ENCODE measurements at regions not wholly inside any gene's neighbourhood (a gene's known extent, or its start where the extent isn't known, plus 50 kb on each side); places are given as distances from the start of the nearest gene placed in this dataset.

DNA sequence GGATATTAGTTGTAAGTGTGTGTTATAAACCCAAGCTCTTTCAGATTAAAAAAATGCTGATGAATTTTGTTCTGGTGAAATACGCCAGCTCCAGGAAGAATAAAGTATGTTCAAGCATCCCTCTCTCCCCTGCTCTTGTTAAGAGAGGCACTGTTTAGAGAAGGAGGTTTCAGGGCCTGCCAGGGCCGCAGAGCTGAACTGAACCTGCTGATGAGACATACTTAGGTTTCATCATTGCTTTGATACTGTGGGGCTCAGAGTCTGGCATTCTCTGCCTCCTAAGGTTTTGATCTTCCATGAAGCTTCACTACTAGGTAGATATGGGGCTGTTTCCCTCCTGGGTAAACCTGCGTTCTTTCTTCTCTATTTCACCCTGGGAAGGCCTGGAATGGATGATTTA lies 175.3 kb upstream of the FAM20A start:
- TF ChIP-seq, protein P1, sequence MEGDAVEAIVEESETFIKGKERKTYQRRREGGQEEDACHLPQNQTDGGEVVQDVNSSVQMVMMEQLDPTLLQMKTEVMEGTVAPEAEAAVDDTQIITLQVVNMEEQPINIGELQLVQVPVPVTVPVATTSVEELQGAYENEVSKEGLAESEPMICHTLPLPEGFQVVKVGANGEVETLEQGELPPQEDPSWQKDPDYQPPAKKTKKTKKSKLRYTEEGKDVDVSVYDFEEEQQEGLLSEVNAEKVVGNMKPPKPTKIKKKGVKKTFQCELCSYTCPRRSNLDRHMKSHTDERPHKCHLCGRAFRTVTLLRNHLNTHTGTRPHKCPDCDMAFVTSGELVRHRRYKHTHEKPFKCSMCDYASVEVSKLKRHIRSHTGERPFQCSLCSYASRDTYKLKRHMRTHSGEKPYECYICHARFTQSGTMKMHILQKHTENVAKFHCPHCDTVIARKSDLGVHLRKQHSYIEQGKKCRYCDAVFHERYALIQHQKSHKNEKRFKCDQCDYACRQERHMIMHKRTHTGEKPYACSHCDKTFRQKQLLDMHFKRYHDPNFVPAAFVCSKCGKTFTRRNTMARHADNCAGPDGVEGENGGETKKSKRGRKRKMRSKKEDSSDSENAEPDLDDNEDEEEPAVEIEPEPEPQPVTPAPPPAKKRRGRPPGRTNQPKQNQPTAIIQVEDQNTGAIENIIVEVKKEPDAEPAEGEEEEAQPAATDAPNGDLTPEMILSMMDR (IDR thresholded peaks at IDR 0.05): no peak
- TF ChIP-seq POLR2AphosphoS5 (IDR thresholded peaks at IDR 0.05; ENCODE audit: low read depth, low read length) (no peak), SIN3A (IDR thresholded peaks at IDR 0.05; ENCODE audit: borderline replicate concordance, insufficient read depth, low read depth, low read length) (no peak), TCF7L2 (IDR thresholded peaks at IDR 0.05; ENCODE audit: low read depth, low read length) (no peak)
- TF ChIP-seq, protein P2, sequence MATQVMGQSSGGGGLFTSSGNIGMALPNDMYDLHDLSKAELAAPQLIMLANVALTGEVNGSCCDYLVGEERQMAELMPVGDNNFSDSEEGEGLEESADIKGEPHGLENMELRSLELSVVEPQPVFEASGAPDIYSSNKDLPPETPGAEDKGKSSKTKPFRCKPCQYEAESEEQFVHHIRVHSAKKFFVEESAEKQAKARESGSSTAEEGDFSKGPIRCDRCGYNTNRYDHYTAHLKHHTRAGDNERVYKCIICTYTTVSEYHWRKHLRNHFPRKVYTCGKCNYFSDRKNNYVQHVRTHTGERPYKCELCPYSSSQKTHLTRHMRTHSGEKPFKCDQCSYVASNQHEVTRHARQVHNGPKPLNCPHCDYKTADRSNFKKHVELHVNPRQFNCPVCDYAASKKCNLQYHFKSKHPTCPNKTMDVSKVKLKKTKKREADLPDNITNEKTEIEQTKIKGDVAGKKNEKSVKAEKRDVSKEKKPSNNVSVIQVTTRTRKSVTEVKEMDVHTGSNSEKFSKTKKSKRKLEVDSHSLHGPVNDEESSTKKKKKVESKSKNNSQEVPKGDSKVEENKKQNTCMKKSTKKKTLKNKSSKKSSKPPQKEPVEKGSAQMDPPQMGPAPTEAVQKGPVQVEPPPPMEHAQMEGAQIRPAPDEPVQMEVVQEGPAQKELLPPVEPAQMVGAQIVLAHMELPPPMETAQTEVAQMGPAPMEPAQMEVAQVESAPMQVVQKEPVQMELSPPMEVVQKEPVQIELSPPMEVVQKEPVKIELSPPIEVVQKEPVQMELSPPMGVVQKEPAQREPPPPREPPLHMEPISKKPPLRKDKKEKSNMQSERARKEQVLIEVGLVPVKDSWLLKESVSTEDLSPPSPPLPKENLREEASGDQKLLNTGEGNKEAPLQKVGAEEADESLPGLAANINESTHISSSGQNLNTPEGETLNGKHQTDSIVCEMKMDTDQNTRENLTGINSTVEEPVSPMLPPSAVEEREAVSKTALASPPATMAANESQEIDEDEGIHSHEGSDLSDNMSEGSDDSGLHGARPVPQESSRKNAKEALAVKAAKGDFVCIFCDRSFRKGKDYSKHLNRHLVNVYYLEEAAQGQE (IDR thresholded peaks at IDR 0.05; ENCODE audit: insufficient read depth in 1 of 2, low read depth in 2 of 2, low read length in 1 of 2): no peak
